Erythroblast (primary cell): ENCODE measurements at regions not wholly inside any gene's neighbourhood (a gene's known extent, or its start where the extent isn't known, plus 50 kb on each side); places are given as distances from the start of the nearest gene placed in this dataset.
"Not testable (repeated sequence)": the region's sequence is repeated elsewhere in the genome, so short reads cannot be mapped to it uniquely, and the experiment has no call there.

Experiments
- GATA1 ChIP-seq: IDR thresholded peaks from 2 replicates; pipeline ENCODE4 v1.6.1; 2011; ENCODE audit warnings: low read depth, mild to moderate bottlenecking, control low read depth, low read length, moderate library complexity
- POLR2A ChIP-seq: IDR thresholded peaks from 2 replicates; pipeline ENCODE4 v1.6.1; 2011; ENCODE audit warnings: mild to moderate bottlenecking, low read length

GRCh38 chr2:190761216-190761615 is 112.3 kb downstream of the NAB1 start:
- not testable (repeated sequence) for TF ChIP-seq POLR2A, GATA1
